CD8-positive, alpha-beta memory T cell (primary cell): ENCODE measurements at regions not wholly inside any gene's neighbourhood (a gene's known extent, or its start where the extent isn't known, plus 50 kb on each side); places are given as distances from the start of the nearest gene placed in this dataset.

Source experiments
- CTCF ChIA-PET: fragments of 350-600 bp; sonication (Branson Sonifier 250); formaldehyde crosslinking; loops from one replicate; lab custom pipeline; 2021; ENCODE audit warnings: antibody characterized with exemption; lab: Charles Lee
- POLR2A ChIA-PET: fragments of 350-600 bp; sonication (Branson Sonifier 250); formaldehyde crosslinking; loops from one replicate; lab custom pipeline; 2021; ENCODE audit warnings: antibody characterized with exemption; lab: Charles Lee
- DNase-seq, 5 donors: peaks; one replicate each; pipeline versions ENCODE4 v3.0.0 to v3.0.0-alpha.2; 2020 to 2022; ENCODE audit warnings: mixed read lengths in 1 of 5
- H3K27ac ChIP-seq: one replicate; pipeline ENCODE4 v1.7.0; 2013; ENCODE audit warnings: low read depth, mild to moderate bottlenecking, low read length, moderate library complexity
- H3K27me3 ChIP-seq: 2 replicates; pipeline ENCODE4 v1.7.0; 2013; ENCODE audit warnings: low read length, mild to moderate bottlenecking; ENCODE audit not compliant: insufficient read depth, poor library complexity, severe bottlenecking
- H3K36me3 ChIP-seq: 2 replicates; pipeline ENCODE4 v1.7.0; 2013; ENCODE audit warnings: mild to moderate bottlenecking, low read length, moderate library complexity; ENCODE audit not compliant: insufficient read depth
- H3K4me1 ChIP-seq: 2 replicates; pipeline ENCODE4 v1.7.0; 2013; ENCODE audit warnings: mild to moderate bottlenecking, low read length, moderate library complexity; ENCODE audit not compliant: insufficient read depth
- H3K4me3 ChIP-seq: 2 replicates; pipeline ENCODE4 v1.7.0; 2013; ENCODE audit warnings: mild to moderate bottlenecking, low read length
- H3K9me3 ChIP-seq: 2 replicates; pipeline ENCODE4 v1.7.0; 2013; ENCODE audit warnings: mild to moderate bottlenecking, low read length
- H3K27ac Mint-ChIP-seq, 8 donors: one replicate each; pipeline ENCODE4 v1.8.0; 2020 to 2021; ENCODE audit warnings: mixed read lengths in 8 of 8, mild to moderate bottlenecking in 6 of 8, inconsistent platforms in 3 of 8, moderate library complexity in 3 of 8
- H3K27me3 Mint-ChIP-seq, 2 donors: one replicate each; pipeline ENCODE4 v1.8.0; 2020 to 2021; ENCODE audit warnings: mixed read lengths in 2 of 2, mild to moderate bottlenecking in 1 of 2, moderate library complexity in 1 of 2
- H3K36me3 Mint-ChIP-seq, 3 donors: one replicate each; pipeline ENCODE4 v1.8.0; 2020 to 2021; ENCODE audit warnings: mixed read lengths in 3 of 3, inconsistent platforms in 1 of 3, mild to moderate bottlenecking in 1 of 3
- H3K4me1 Mint-ChIP-seq, 3 donors: one replicate each; pipeline ENCODE4 v1.8.0; 2020 to 2021; ENCODE audit warnings: mixed read lengths in 3 of 3, inconsistent platforms in 1 of 3, mild to moderate bottlenecking in 1 of 3
- H3K4me3 Mint-ChIP-seq, 7 donors: one replicate each; pipeline ENCODE4 v1.8.0; 2020 to 2021; ENCODE audit warnings: mixed read lengths in 7 of 7, mild to moderate bottlenecking in 6 of 7, moderate library complexity in 4 of 7, inconsistent platforms in 2 of 7
- H3K9me3 Mint-ChIP-seq, 5 donors: one replicate each; pipeline ENCODE4 v1.8.0; 2020 to 2022; ENCODE audit warnings: mixed read lengths in 5 of 5, mild to moderate bottlenecking in 3 of 5, moderate library complexity in 2 of 5, inconsistent platforms in 1 of 5

- Histone ChIP-seq H3K4me3 (no peak overlapping the region), H3K4me1 (no peaks in the 10 kb centered on the region), H3K36me3 (no peaks in the 10 kb centered on the region), H3K9me3 (no peaks in the 10 kb centered on the region), H3K27me3 (no peaks in the 10 kb centered on the region), H3K27ac (no peak overlapping the region)
- DNase-seq = no peak
- Mint-ChIP-seq H3K27me3 (peaks cover 6 to 8% of the 10 kb centered on the region in 2 donors), H3K9me3 (no peaks in the 10 kb centered on the region), H3K27ac (no peak overlapping the region), H3K36me3 (no peaks in the 10 kb centered on the region), H3K4me3 (no peak overlapping the region), H3K4me1 (no peaks in the 10 kb centered on the region)
- ChIA-PET CTCF (interaction anchor here (1.1 to 1.4 kb wide), 3 partner anchors 9 to 146 kb away, joined by 3 to 4 read pairs (median 4); no protein-coding TSS in a partner anchor), POLR2A (no interaction called here)
These were observed 129.3 kb upstream of the ACBD5 start for GRCh38 chr10:27369880-27370279.

- Histone ChIP-seq H3K4me1 (no peaks in the 10 kb centered on the region), H3K36me3 (no peaks in the 10 kb centered on the region), H3K27ac (no peak overlapping the region), H3K4me3 (no peak overlapping the region), H3K27me3 (no peaks in the 10 kb centered on the region), H3K9me3 (no peaks in the 10 kb centered on the region)
- Mint-ChIP-seq H3K27me3 (peaks cover 2 to 4% of the 10 kb centered on the region in 2 donors), H3K4me1 (no peaks in the 10 kb centered on the region), H3K9me3 (no peaks in the 10 kb centered on the region), H3K4me3 (no peak overlapping the region), H3K36me3 (no peaks in the 10 kb centered on the region), H3K27ac (no peak overlapping the region)
- ChIA-PET POLR2A (no interaction called here), CTCF (interaction anchor here (1.1 kb wide), 1 partner anchor 8 kb away, joined by 3 read pairs; no protein-coding TSS in a partner anchor)
- no peak for DNase-seq
These were observed 128.1 kb upstream of the ACBD5 start for GRCh38 chr10:27368706-27369105.

GRCh38 chr10:27366769-27367168 is 126.2 kb upstream of the ACBD5 start:
- ChIA-PET POLR2A (no interaction called here), CTCF (interaction anchor here (1.1 kb wide), 1 partner anchor 143 kb away, joined by 3 read pairs; no protein-coding TSS in a partner anchor)
- Histone ChIP-seq H3K9me3 (no peaks in the 10 kb centered on the region), H3K27me3 (no peaks in the 10 kb centered on the region), H3K4me3 (no peak overlapping the region), H3K27ac (no peak overlapping the region), H3K4me1 (no peaks in the 10 kb centered on the region), H3K36me3 (no peaks in the 10 kb centered on the region)
- no peaks in the 10 kb centered on the region for H3K4me1 Mint-ChIP-seq
- DNase-seq = no peak
- H3K27me3 Mint-ChIP-seq = peaks cover 0 to 1% of the 10 kb centered on the region in 2 donors
- H3K4me3 Mint-ChIP-seq = no peak overlapping the region
- no peak overlapping the region for H3K27ac Mint-ChIP-seq
- H3K36me3 Mint-ChIP-seq = no peaks in the 10 kb centered on the region
- H3K9me3 Mint-ChIP-seq = no peaks in the 10 kb centered on the region

GRCh38 chr10:27364028-27364427 is 123.4 kb upstream of the ACBD5 start:
- CTCF ChIA-PET = interaction anchor here (1.9 kb wide), 1 partner anchor 141 kb away, joined by 9 read pairs; no protein-coding TSS in a partner anchor

GRCh38 chr10:27360581-27361172 is 120.1 kb upstream of the ACBD5 start:
- Histone ChIP-seq H3K4me3 (no peak overlapping the region), H3K27ac (no peak overlapping the region), H3K36me3 (no peaks in the 10 kb centered on the region), H3K9me3 (no peaks in the 10 kb centered on the region), H3K27me3 (no peaks in the 10 kb centered on the region), H3K4me1 (no peaks in the 10 kb centered on the region)
- ChIA-PET POLR2A (no interaction called here), CTCF (interaction anchor here (0.7 to 2.0 kb wide), 5 partner anchors 8 to 206 kb away, joined by 3 to 7 read pairs (median 3); no protein-coding TSS in a partner anchor)
- no peak overlapping the region for H3K4me3 Mint-ChIP-seq
- no peaks in the 10 kb centered on the region for H3K4me1 Mint-ChIP-seq
- peaks cover 0 to 5% of the 10 kb centered on the region in 2 donors for H3K27me3 Mint-ChIP-seq
- no peaks in the 10 kb centered on the region for H3K36me3 Mint-ChIP-seq
- peak; percentile 71 to 88 (median 77) for DNase-seq
- no peaks in the 10 kb centered on the region for H3K9me3 Mint-ChIP-seq
- H3K27ac Mint-ChIP-seq = no peak overlapping the region

More at GRCh38 chr10:27364028-27364427, 123.4 kb upstream of the ACBD5 start:
- POLR2A ChIA-PET = no interaction called here
- DNase-seq = no peak
- H3K27me3 ChIP-seq = no peaks in the 10 kb centered on the region
- H3K4me1 Mint-ChIP-seq = no peaks in the 10 kb centered on the region
- no peak overlapping the region for H3K4me3 ChIP-seq
- H3K9me3 ChIP-seq = no peaks in the 10 kb centered on the region
- no peak overlapping the region for H3K27ac ChIP-seq
- no peaks in the 10 kb centered on the region for H3K36me3 Mint-ChIP-seq
- no peaks in the 10 kb centered on the region for H3K36me3 ChIP-seq
- no peaks in the 10 kb centered on the region for H3K9me3 Mint-ChIP-seq
- no peak overlapping the region for H3K4me3 Mint-ChIP-seq
- no peaks in the 10 kb centered on the region for H3K4me1 ChIP-seq
- H3K27me3 Mint-ChIP-seq = peaks cover 0 to 5% of the 10 kb centered on the region in 2 donors
- no peak overlapping the region for H3K27ac Mint-ChIP-seq

GRCh38 chr10:27359792-27360355 is 119.3 kb upstream of the ACBD5 start:
- Histone ChIP-seq H3K36me3 (no peaks in the 10 kb centered on the region), H3K4me1 (no peaks in the 10 kb centered on the region), H3K27ac (no peak overlapping the region), H3K27me3 (no peaks in the 10 kb centered on the region), H3K4me3 (no peak overlapping the region), H3K9me3 (no peaks in the 10 kb centered on the region)
- Mint-ChIP-seq H3K9me3 (peaks cover 0 to 2% (median 0%) of the 10 kb centered on the region in 5 donors), H3K4me3 (no peak overlapping the region), H3K4me1 (peaks cover 0 to under 1% (median 0%) of the 10 kb centered on the region in 3 donors), H3K27me3 (peaks cover 0 to 5% of the 10 kb centered on the region in 2 donors), H3K27ac (no peak overlapping the region), H3K36me3 (no peaks in the 10 kb centered on the region)
- DNase-seq = no peak
- ChIA-PET POLR2A (interaction anchor here (0.7 kb wide), 1 partner anchor 238 kb away, joined by 3 read pairs; no protein-coding TSS in a partner anchor), CTCF (interaction anchor here (1.1 to 2.0 kb wide), 5 partner anchors 10 to 206 kb away, joined by 4 to 7 read pairs (median 4); partner anchors contain the start of gene YME1L1)

GRCh38 chr10:27356738-27357137 is 116.1 kb upstream of the ACBD5 start:
- no peaks in the 10 kb centered on the region for H3K4me1 ChIP-seq
- CTCF ChIA-PET = no interaction called here
- peaks cover 0 to 6% (median 4%) of the 10 kb centered on the region in 3 donors for H3K4me1 Mint-ChIP-seq
- no peaks in the 10 kb centered on the region for H3K36me3 ChIP-seq
- no peak overlapping the region for H3K4me3 Mint-ChIP-seq
- H3K27me3 Mint-ChIP-seq = peaks cover 7 to 11% of the 10 kb centered on the region in 2 donors
- no peaks in the 10 kb centered on the region for H3K36me3 Mint-ChIP-seq
- DNase-seq = no peak
- no peak overlapping the region for H3K27ac ChIP-seq
- H3K27ac Mint-ChIP-seq = no peak overlapping the region
- peaks cover 0 to 2% (median 0%) of the 10 kb centered on the region in 5 donors for H3K9me3 Mint-ChIP-seq
- H3K27me3 ChIP-seq = no peaks in the 10 kb centered on the region
- H3K4me3 ChIP-seq = no peak overlapping the region
- POLR2A ChIA-PET = no interaction called here
- H3K9me3 ChIP-seq = no peaks in the 10 kb centered on the region

- no peaks in the 10 kb centered on the region for H3K27me3 ChIP-seq
- H3K27me3 Mint-ChIP-seq = peaks cover 4 to 14% of the 10 kb centered on the region in 2 donors
- H3K4me1 ChIP-seq = no peaks in the 10 kb centered on the region
- no peak for DNase-seq
- H3K9me3 ChIP-seq = no peaks in the 10 kb centered on the region
- no peak overlapping the region for H3K4me3 ChIP-seq
- H3K36me3 ChIP-seq = no peaks in the 10 kb centered on the region
- H3K4me3 Mint-ChIP-seq = no peak overlapping the region
- no peak overlapping the region for H3K27ac ChIP-seq
- H3K4me1 Mint-ChIP-seq = peaks cover 0 to 6% (median 4%) of the 10 kb centered on the region in 3 donors
- H3K27ac Mint-ChIP-seq = no peak overlapping the region
- POLR2A ChIA-PET = no interaction called here
- CTCF ChIA-PET = no interaction called here
- H3K9me3 Mint-ChIP-seq = peaks cover 0 to 2% (median 0%) of the 10 kb centered on the region in 5 donors
- H3K36me3 Mint-ChIP-seq = no peaks in the 10 kb centered on the region
These were observed 115.4 kb upstream of the ACBD5 start for GRCh38 chr10:27355918-27356573.
